NCI-H446 treated with DMSO at 0.1 percent for 48 hours (cell line): ENCODE measurements at regions not wholly inside any gene's neighbourhood (a gene's known extent, or its start where the extent isn't known, plus 50 kb on each side); places are given as distances from the start of the nearest gene placed in this dataset.
A peak's percentile ranks its signal among the peaks of the same experiment; 100 is the strongest.

Experiments
- DNase-seq: peaks from one replicate; lab custom pipeline; 2025; lab: John Stamatoyannopoulos, UW

GRCh38 chr7:13139436-13139835 is 452.0 kb downstream of the ARL4A start:
- DNase-seq: no peak

GRCh38 chr7:13144673-13145072 is 457.2 kb downstream of the ARL4A start:
- DNase-seq: no peak

GRCh38 chr7:13148548-13148947 is 461.1 kb downstream of the ARL4A start:
- DNase-seq: no peak

- DNase-seq: no peak
These were observed 464.5 kb downstream of the ARL4A start for GRCh38 chr7:13151978-13152377.

GRCh38 chr7:13152755-13153154 is 465.3 kb downstream of the ARL4A start:
- no peak for DNase-seq

- no peak for DNase-seq
These were observed 465.8 kb downstream of the ARL4A start for GRCh38 chr7:13153266-13153665.

GRCh38 chr7:13153742-13154141 is 466.3 kb downstream of the ARL4A start:
- no peak for DNase-seq

- DNase-seq: no peak
These were observed 467.8 kb downstream of the ARL4A start for GRCh38 chr7:13155188-13155587.

GRCh38 chr7:13159003-13159402 is 471.6 kb downstream of the ARL4A start:
- no peak for DNase-seq

GRCh38 chr7:13159467-13160184 is 472.2 kb downstream of the ARL4A start:
- no peak for DNase-seq

- no peak for DNase-seq
These were observed 473.7 kb downstream of the ARL4A start for GRCh38 chr7:13161125-13161524.

GRCh38 chr7:13165854-13166253 is 478.4 kb downstream of the ARL4A start:
- no peak for DNase-seq

- no peak for DNase-seq
These were observed 479.4 kb downstream of the ARL4A start for GRCh38 chr7:13166801-13167200.

GRCh38 chr7:13169356-13169755 is 481.9 kb downstream of the ARL4A start:
- DNase-seq: no peak

GRCh38 chr7:13174991-13175390 is 487.6 kb downstream of the ARL4A start:
- no peak for DNase-seq

GRCh38 chr7:13179011-13179582 is 491.7 kb downstream of the ARL4A start:
- DNase-seq: no peak

- DNase-seq: no peak
These were observed 492.5 kb downstream of the ARL4A start for GRCh38 chr7:13179775-13180523.

- DNase-seq: peak; percentile 38
These were observed 493.8 kb downstream of the ARL4A start for GRCh38 chr7:13181216-13181615.

- no peak for DNase-seq
These were observed 497.7 kb downstream of the ARL4A start for GRCh38 chr7:13185139-13185538.

- no peak for DNase-seq
These were observed 500.9 kb downstream of the ARL4A start for GRCh38 chr7:13188236-13188805.

GRCh38 chr7:13188922-13189321 is 501.5 kb downstream of the ARL4A start:
- DNase-seq: no peak

GRCh38 chr7:13189668-13190067 is 502.2 kb downstream of the ARL4A start:
- DNase-seq: no peak

GRCh38 chr7:13197501-13197900 is 510.1 kb downstream of the ARL4A start:
- no peak for DNase-seq
